ENCODE measurements at regions not wholly inside any gene's neighbourhood (a gene's known extent, or its start where the extent isn't known, plus 50 kb on each side); places are given as distances from the start of the nearest gene placed in this dataset.

- DNase-seq (ENCODE audit: extremely low read depth in 1 of 2, low read depth in 1 of 2), result no peak
Observed at GRCh38 chr2:18384242-18384641, 176.2 kb downstream of the RDH14 start.

GRCh38 chr2:18381386-18381785, 179.1 kb downstream of the RDH14 start:
- DNase-seq (ENCODE audit: extremely low read depth in 1 of 2, low read depth in 1 of 2), result no peak

GRCh38 chr2:18380321-18380720, 180.1 kb downstream of the RDH14 start:
- no peak for DNase-seq (ENCODE audit: extremely low read depth in 1 of 2, low read depth in 1 of 2)

- DNase-seq (ENCODE audit: extremely low read depth in 1 of 2, low read depth in 1 of 2), result no peak
Observed at GRCh38 chr2:18379870-18380269, 180.6 kb downstream of the RDH14 start.

GRCh38 chr2:18378020-18378653, 182.3 kb downstream of the RDH14 start:
- DNase-seq (ENCODE audit: extremely low read depth in 1 of 2, low read depth in 1 of 2), result no peak

- no peak for DNase-seq (ENCODE audit: extremely low read depth in 1 of 2, low read depth in 1 of 2)
Observed at GRCh38 chr2:18376936-18377335, 183.5 kb downstream of the RDH14 start.

- no peak for DNase-seq (ENCODE audit: extremely low read depth in 1 of 2, low read depth in 1 of 2)
Observed at GRCh38 chr2:18373664-18374063, 186.8 kb downstream of the RDH14 start.

GRCh38 chr2:18373081-18373480, 187.4 kb downstream of the RDH14 start:
- DNase-seq (ENCODE audit: extremely low read depth in 1 of 2, low read depth in 1 of 2), result no peak

- DNase-seq (ENCODE audit: extremely low read depth in 1 of 2, low read depth in 1 of 2), result no peak
Observed at GRCh38 chr2:18372641-18373040, 187.8 kb downstream of the RDH14 start.

- no peak for DNase-seq (ENCODE audit: extremely low read depth in 1 of 2, low read depth in 1 of 2)
Observed at GRCh38 chr2:18369760-18370159, 190.7 kb downstream of the RDH14 start.

- no peak for DNase-seq (ENCODE audit: extremely low read depth in 1 of 2, low read depth in 1 of 2)
Observed at GRCh38 chr2:18368008-18368407, 192.4 kb downstream of the RDH14 start.

- DNase-seq (ENCODE audit: extremely low read depth in 1 of 2, low read depth in 1 of 2), result no peak
Observed at GRCh38 chr2:18365342-18365741, 195.1 kb downstream of the RDH14 start.

- no peak for DNase-seq (ENCODE audit: extremely low read depth in 1 of 2, low read depth in 1 of 2)
Observed at GRCh38 chr2:18363348-18363747, 197.1 kb downstream of the RDH14 start.

- DNase-seq (ENCODE audit: extremely low read depth in 1 of 2, low read depth in 1 of 2), result no peak
Observed at GRCh38 chr2:18362696-18363095, 197.8 kb downstream of the RDH14 start.

GRCh38 chr2:18357537-18357936, 202.9 kb downstream of the RDH14 start:
- DNase-seq (ENCODE audit: extremely low read depth in 1 of 2, low read depth in 1 of 2), result no peak

- no peak for DNase-seq (ENCODE audit: extremely low read depth in 1 of 2, low read depth in 1 of 2)
Observed at GRCh38 chr2:18356676-18357075, 203.8 kb downstream of the RDH14 start.

GRCh38 chr2:18349421-18349820, 211.0 kb downstream of the RDH14 start:
- no peak for DNase-seq (ENCODE audit: extremely low read depth in 1 of 2, low read depth in 1 of 2)

GRCh38 chr2:18346874-18347273, 213.6 kb downstream of the RDH14 start:
- no peak for DNase-seq (ENCODE audit: extremely low read depth in 1 of 2, low read depth in 1 of 2)

GRCh38 chr2:18346344-18346743, 214.1 kb downstream of the RDH14 start:
- no peak for DNase-seq (ENCODE audit: extremely low read depth in 1 of 2, low read depth in 1 of 2)

- no peak for DNase-seq (ENCODE audit: extremely low read depth in 1 of 2, low read depth in 1 of 2)
Observed at GRCh38 chr2:18345848-18346247, 214.6 kb downstream of the RDH14 start.

GRCh38 chr2:18342901-18343300, 217.6 kb downstream of the RDH14 start:
- no peak for DNase-seq (ENCODE audit: extremely low read depth in 1 of 2, low read depth in 1 of 2)

GRCh38 chr2:18339326-18339725, 221.1 kb downstream of the RDH14 start:
- DNase-seq (ENCODE audit: extremely low read depth in 1 of 2, low read depth in 1 of 2), result no peak

- no peak for DNase-seq (ENCODE audit: extremely low read depth in 1 of 2, low read depth in 1 of 2)
Observed at GRCh38 chr2:18336975-18337374, 223.5 kb downstream of the RDH14 start.
